Activated CD4-positive, alpha-beta T cell treated with anti-CD3 and anti-CD28 coated beads, Interleukin-2, amount 10 ng/mL, durations not matched to agents 24 days and 14 days (primary cell): ENCODE measurements at regions not wholly inside any gene's neighbourhood (a gene's known extent, or its start where the extent isn't known, plus 50 kb on each side); places are given as distances from the start of the nearest gene placed in this dataset.
"Not testable (repeated sequence)": the region's sequence is repeated elsewhere in the genome, so short reads cannot be mapped to it uniquely, and the experiment has no call there.

Experiments
- DNase-seq: peaks from one replicate; pipeline ENCODE4 v3.0.0; 2022
- H3K27ac Mint-ChIP-seq: one replicate; pipeline ENCODE4 v1.8.0; 2022; ENCODE audit warnings: mild to moderate bottlenecking, mixed read lengths
- H3K27me3 Mint-ChIP-seq: one replicate; pipeline ENCODE4 v1.8.0; 2022; ENCODE audit warnings: mixed read lengths
- H3K36me3 Mint-ChIP-seq: one replicate; pipeline ENCODE4 v1.8.0; 2022; ENCODE audit warnings: low read depth, mild to moderate bottlenecking, mixed read lengths
- H3K4me1 Mint-ChIP-seq: one replicate; pipeline ENCODE4 v1.8.0; 2021; ENCODE audit warnings: mixed read lengths
- H3K4me3 Mint-ChIP-seq: one replicate; pipeline ENCODE4 v1.8.0; 2022; ENCODE audit warnings: mild to moderate bottlenecking, moderate library complexity, mixed read lengths
- H3K9me3 Mint-ChIP-seq: one replicate; pipeline ENCODE4 v1.8.0; 2021; ENCODE audit warnings: mixed read lengths
- intact Hi-C: fragments of 100-400 bp; cut with micrococcal nuclease; formaldehyde crosslinking; loops from one replicate; pipeline ENCODE4 v1.15.1; 2023

GRCh38 chr10:120180160-120180559 is 276.9 kb upstream of the PLPP4 start:
- Mint-ChIP-seq H3K9me3 (no peaks in the 10 kb centered on the region), H3K36me3 (no peaks in the 10 kb centered on the region), H3K27ac (no peak overlapping the region), H3K27me3 (no peaks in the 10 kb centered on the region), H3K4me1 (no peaks in the 10 kb centered on the region), H3K4me3 (no peak overlapping the region)
- intact Hi-C loops, result no loop called here
- no peak for DNase-seq

GRCh38 chr10:120181154-120181553 is 275.9 kb upstream of the PLPP4 start:
- no peaks in the 10 kb centered on the region for H3K36me3 Mint-ChIP-seq
- H3K9me3 Mint-ChIP-seq, result no peaks in the 10 kb centered on the region
- no peak overlapping the region for H3K27ac Mint-ChIP-seq
- DNase-seq, result no peak
- no peaks in the 10 kb centered on the region for H3K27me3 Mint-ChIP-seq
- no peaks in the 10 kb centered on the region for H3K4me1 Mint-ChIP-seq
- intact Hi-C loops, result no loop called here
- no peak overlapping the region for H3K4me3 Mint-ChIP-seq

- intact Hi-C loops, result no loop called here
- no peak for DNase-seq
- Mint-ChIP-seq H3K27me3 (no peaks in the 10 kb centered on the region), H3K27ac (no peak overlapping the region), H3K9me3 (no peaks in the 10 kb centered on the region), H3K4me1 (no peaks in the 10 kb centered on the region), H3K36me3 (no peaks in the 10 kb centered on the region), H3K4me3 (no peak overlapping the region)
Measured at GRCh38 chr10:120182431-120182830, 274.6 kb upstream of the PLPP4 start.

- no peak for DNase-seq
- intact Hi-C loops, result no loop called here
- H3K27ac Mint-ChIP-seq, result no peak overlapping the region
- H3K4me3 Mint-ChIP-seq, result no peak overlapping the region
- H3K9me3 Mint-ChIP-seq, result no peaks in the 10 kb centered on the region
- H3K4me1 Mint-ChIP-seq, result no peaks in the 10 kb centered on the region
- no peaks in the 10 kb centered on the region for H3K27me3 Mint-ChIP-seq
- no peaks in the 10 kb centered on the region for H3K36me3 Mint-ChIP-seq
Measured at GRCh38 chr10:120183546-120183945, 273.5 kb upstream of the PLPP4 start.

GRCh38 chr10:120184547-120185337 is 272.3 kb upstream of the PLPP4 start:
- no peak overlapping the region for H3K4me3 Mint-ChIP-seq
- intact Hi-C loops, result no loop called here

GRCh38 chr10:120186506-120186905 is 270.5 kb upstream of the PLPP4 start:
- Mint-ChIP-seq H3K36me3 (no peaks in the 10 kb centered on the region), H3K27me3 (no peaks in the 10 kb centered on the region), H3K27ac (no peak overlapping the region), H3K4me1 (no peaks in the 10 kb centered on the region), H3K9me3 (no peaks in the 10 kb centered on the region), H3K4me3 (no peak overlapping the region)
- DNase-seq, result no peak
- intact Hi-C loops, result no loop called here

More at GRCh38 chr10:120184547-120185337, 272.3 kb upstream of the PLPP4 start:
- no peaks in the 10 kb centered on the region for H3K4me1 Mint-ChIP-seq
- H3K27me3 Mint-ChIP-seq, result no peaks in the 10 kb centered on the region
- DNase-seq, result no peak
- H3K36me3 Mint-ChIP-seq, result no peaks in the 10 kb centered on the region
- H3K27ac Mint-ChIP-seq, result no peak overlapping the region
- no peaks in the 10 kb centered on the region for H3K9me3 Mint-ChIP-seq

GRCh38 chr10:120187168-120187567 is 269.9 kb upstream of the PLPP4 start:
- H3K4me1 Mint-ChIP-seq, DNase-seq, H3K36me3 Mint-ChIP-seq, intact Hi-C loops, H3K4me3 Mint-ChIP-seq, H3K27ac Mint-ChIP-seq, H3K9me3 Mint-ChIP-seq, H3K27me3 Mint-ChIP-seq: not testable (repeated sequence)

GRCh38 chr10:120188950-120189349 is 268.1 kb upstream of the PLPP4 start:
- H3K36me3 Mint-ChIP-seq, result no peaks in the 10 kb centered on the region
- H3K4me1 Mint-ChIP-seq, result no peaks in the 10 kb centered on the region
- no peaks in the 10 kb centered on the region for H3K27me3 Mint-ChIP-seq
- H3K27ac Mint-ChIP-seq, result no peak overlapping the region
- H3K9me3 Mint-ChIP-seq, result no peaks in the 10 kb centered on the region
- DNase-seq, result no peak
- no peak overlapping the region for H3K4me3 Mint-ChIP-seq
- intact Hi-C loops, result no loop called here

GRCh38 chr10:120195984-120196712 is 260.9 kb upstream of the PLPP4 start:
- Mint-ChIP-seq H3K27me3 (no peaks in the 10 kb centered on the region), H3K36me3 (no peaks in the 10 kb centered on the region), H3K27ac (no peak overlapping the region), H3K9me3 (no peaks in the 10 kb centered on the region), H3K4me1 (no peaks in the 10 kb centered on the region), H3K4me3 (no peak overlapping the region)
- no peak for DNase-seq
- intact Hi-C loops, result no loop called here

GRCh38 chr10:120204877-120205276 is 252.2 kb upstream of the PLPP4 start:
- intact Hi-C loops, result no loop called here
- no peaks in the 10 kb centered on the region for H3K36me3 Mint-ChIP-seq
- H3K27ac Mint-ChIP-seq, result no peak overlapping the region
- no peaks in the 10 kb centered on the region for H3K27me3 Mint-ChIP-seq
- no peak overlapping the region for H3K4me3 Mint-ChIP-seq
- no peaks in the 10 kb centered on the region for H3K9me3 Mint-ChIP-seq
- DNase-seq, result no peak
- no peaks in the 10 kb centered on the region for H3K4me1 Mint-ChIP-seq

- DNase-seq, result no peak
- Mint-ChIP-seq H3K4me3 (no peak overlapping the region), H3K9me3 (no peaks in the 10 kb centered on the region), H3K4me1 (no peaks in the 10 kb centered on the region), H3K27ac (no peak overlapping the region), H3K27me3 (no peaks in the 10 kb centered on the region), H3K36me3 (no peaks in the 10 kb centered on the region)
- intact Hi-C loops, result no loop called here
Measured at GRCh38 chr10:120205368-120206018, 251.5 kb upstream of the PLPP4 start.

- Mint-ChIP-seq H3K4me1 (no peaks in the 10 kb centered on the region), H3K27me3 (no peaks in the 10 kb centered on the region), H3K9me3 (no peaks in the 10 kb centered on the region), H3K4me3 (no peak overlapping the region), H3K36me3 (no peaks in the 10 kb centered on the region), H3K27ac (no peak overlapping the region)
- no peak for DNase-seq
- intact Hi-C loops, result no loop called here
Measured at GRCh38 chr10:120208488-120208887, 248.5 kb upstream of the PLPP4 start.

GRCh38 chr10:120209124-120209762 is 247.8 kb upstream of the PLPP4 start:
- Mint-ChIP-seq H3K36me3 (no peaks in the 10 kb centered on the region), H3K4me1 (no peaks in the 10 kb centered on the region), H3K9me3 (no peaks in the 10 kb centered on the region), H3K27me3 (no peaks in the 10 kb centered on the region), H3K27ac (no peak overlapping the region), H3K4me3 (no peak overlapping the region)
- intact Hi-C loops, result no loop called here
- no peak for DNase-seq

GRCh38 chr10:120212275-120212674 is 244.8 kb upstream of the PLPP4 start:
- DNase-seq, result no peak
- Mint-ChIP-seq H3K4me3 (no peak overlapping the region), H3K27ac (no peak overlapping the region), H3K27me3 (no peaks in the 10 kb centered on the region), H3K4me1 (no peaks in the 10 kb centered on the region), H3K9me3 (no peaks in the 10 kb centered on the region), H3K36me3 (no peaks in the 10 kb centered on the region)
- intact Hi-C loops, result no loop called here
